ENCODE measurements at regions not wholly inside any gene's neighbourhood (a gene's known extent, or its start where the extent isn't known, plus 50 kb on each side); places are given as distances from the start of the nearest gene placed in this dataset.

- H3K27ac Mint-ChIP-seq, result no peak overlapping the region
- no peaks in the 10 kb centered on the region for H3K4me1 ChIP-seq
- no peaks in the 10 kb centered on the region for H3F3A ChIP-seq (ENCODE audit: low read depth)
- no peaks in the 10 kb centered on the region for H3K9me3 Mint-ChIP-seq
- no peak overlapping the region for H3K4me3 Mint-ChIP-seq
- DNase-seq (ENCODE audit: low spot score), result no peak
- H4K20me1 ChIP-seq (ENCODE audit: low read depth), result no peaks in the 10 kb centered on the region
- H3K9ac ChIP-seq, result no peak overlapping the region
- no peak overlapping the region for H3K4me3 ChIP-seq
- no peaks in the 10 kb centered on the region for H3K4me1 Mint-ChIP-seq
- no peaks in the 10 kb centered on the region for H3K27me3 Mint-ChIP-seq (ENCODE audit: insufficient read depth, low read depth)
- no peak overlapping the region for H3K4me2 ChIP-seq
- H3K36me3 Mint-ChIP-seq, result no peaks in the 10 kb centered on the region
- no peak for TF ChIP-seq EZH2 (IDR thresholded peaks at IDR 0.05)
- TF ChIP-seq, protein P1, sequence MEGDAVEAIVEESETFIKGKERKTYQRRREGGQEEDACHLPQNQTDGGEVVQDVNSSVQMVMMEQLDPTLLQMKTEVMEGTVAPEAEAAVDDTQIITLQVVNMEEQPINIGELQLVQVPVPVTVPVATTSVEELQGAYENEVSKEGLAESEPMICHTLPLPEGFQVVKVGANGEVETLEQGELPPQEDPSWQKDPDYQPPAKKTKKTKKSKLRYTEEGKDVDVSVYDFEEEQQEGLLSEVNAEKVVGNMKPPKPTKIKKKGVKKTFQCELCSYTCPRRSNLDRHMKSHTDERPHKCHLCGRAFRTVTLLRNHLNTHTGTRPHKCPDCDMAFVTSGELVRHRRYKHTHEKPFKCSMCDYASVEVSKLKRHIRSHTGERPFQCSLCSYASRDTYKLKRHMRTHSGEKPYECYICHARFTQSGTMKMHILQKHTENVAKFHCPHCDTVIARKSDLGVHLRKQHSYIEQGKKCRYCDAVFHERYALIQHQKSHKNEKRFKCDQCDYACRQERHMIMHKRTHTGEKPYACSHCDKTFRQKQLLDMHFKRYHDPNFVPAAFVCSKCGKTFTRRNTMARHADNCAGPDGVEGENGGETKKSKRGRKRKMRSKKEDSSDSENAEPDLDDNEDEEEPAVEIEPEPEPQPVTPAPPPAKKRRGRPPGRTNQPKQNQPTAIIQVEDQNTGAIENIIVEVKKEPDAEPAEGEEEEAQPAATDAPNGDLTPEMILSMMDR (IDR thresholded peaks at IDR 0.05), result no peak
- no peak for TF ChIP-seq EZH2phosphoT487 (IDR thresholded peaks at IDR 0.05)
- no peak overlapping the region for H3K27ac ChIP-seq
- no peaks in the 10 kb centered on the region for H3K9me3 ChIP-seq (ENCODE audit: low read depth)
- no peaks in the 10 kb centered on the region for H3K79me2 ChIP-seq (ENCODE audit: low read depth)
- H3K36me3 ChIP-seq, result no peaks in the 10 kb centered on the region
- H2AFZ ChIP-seq (replicated peaks), result no peak overlapping the region
- H3K27me3 ChIP-seq, result no peaks in the 10 kb centered on the region
These were observed 249.7 kb upstream of the HS3ST5 start for GRCh38 chr6:114592506-114592905.

DNA sequence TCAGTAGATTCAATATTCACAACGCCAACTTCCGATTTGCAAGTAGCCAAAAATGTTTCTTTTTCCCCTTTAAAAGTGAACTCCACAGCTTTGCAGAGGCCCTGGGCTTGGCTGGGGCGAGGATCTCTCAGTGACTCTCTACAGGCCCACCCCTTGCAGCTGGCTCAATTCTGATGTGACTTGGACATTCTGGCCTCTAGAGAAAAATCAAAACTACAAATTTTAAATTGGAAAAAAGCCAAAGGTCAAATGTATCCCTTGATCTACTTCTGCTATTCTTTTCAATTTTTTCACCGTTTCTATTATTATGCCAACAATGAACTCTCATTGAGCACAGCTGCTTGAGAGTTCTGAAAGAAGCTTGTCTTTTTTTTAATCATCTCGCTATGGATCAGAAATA, 245.9 kb upstream of the HS3ST5 start:
- no peak overlapping the region for H3K4me3 Mint-ChIP-seq

DNA sequence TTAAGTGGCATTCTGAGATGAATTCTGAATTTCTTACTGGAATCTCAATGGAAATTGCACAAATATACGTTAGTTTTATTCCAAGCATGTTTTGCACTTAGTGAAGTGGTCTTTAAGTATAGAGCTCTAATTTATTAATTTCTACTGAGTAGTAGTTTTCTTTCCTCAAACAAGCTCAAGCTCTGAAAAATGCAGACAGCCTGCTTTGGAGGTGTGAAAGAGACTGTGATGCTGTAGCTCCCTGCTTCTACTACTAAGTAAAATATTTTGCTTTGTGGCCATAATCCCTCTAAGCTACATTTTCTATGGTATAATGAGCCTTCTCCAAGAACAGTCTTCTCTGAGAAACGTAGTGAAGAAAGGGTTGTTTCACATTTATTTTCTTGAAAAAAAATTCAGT, 243.5 kb upstream of the HS3ST5 start:
- Histone ChIP-seq H3K9ac (no peak overlapping the region), H3K36me3 (no peaks in the 10 kb centered on the region), H3K79me2 (ENCODE audit: low read depth) (no peaks in the 10 kb centered on the region), H3K9me3 (ENCODE audit: low read depth) (peaks cover 13% of the 10 kb centered on the region), H3K4me3 (no peak overlapping the region), H3F3A (ENCODE audit: low read depth) (no peaks in the 10 kb centered on the region), H3K27ac (no peak overlapping the region), H3K27me3 (no peaks in the 10 kb centered on the region), H3K4me2 (no peak overlapping the region), H2AFZ (replicated peaks) (no peak overlapping the region), H4K20me1 (ENCODE audit: low read depth) (no peaks in the 10 kb centered on the region), H3K4me1 (no peaks in the 10 kb centered on the region)
- Mint-ChIP-seq H3K9me3 (peaks cover 7% of the 10 kb centered on the region), H3K27ac (no peak overlapping the region), H3K36me3 (no peaks in the 10 kb centered on the region), H3K4me1 (no peaks in the 10 kb centered on the region), H3K4me3 (no peak overlapping the region), H3K27me3 (ENCODE audit: insufficient read depth, low read depth) (no peaks in the 10 kb centered on the region)
- TF ChIP-seq, protein P1 (IDR thresholded peaks at IDR 0.05), result no peak
- TF ChIP-seq EZH2phosphoT487 (IDR thresholded peaks at IDR 0.05) (no peak), EZH2 (IDR thresholded peaks at IDR 0.05) (no peak)
- DNase-seq (ENCODE audit: low spot score), result no peak

More for the DNA sequence above, 245.9 kb upstream of the HS3ST5 start:
- H3K36me3 Mint-ChIP-seq, result no peaks in the 10 kb centered on the region
- no peak for DNase-seq (ENCODE audit: low spot score)
- H4K20me1 ChIP-seq (ENCODE audit: low read depth), result no peaks in the 10 kb centered on the region
- no peak overlapping the region for H3K9ac ChIP-seq
- no peaks in the 10 kb centered on the region for H3K27me3 Mint-ChIP-seq (ENCODE audit: insufficient read depth, low read depth)
- H3K27ac Mint-ChIP-seq, result no peak overlapping the region
- H3K9me3 Mint-ChIP-seq, result peaks cover 4% of the 10 kb centered on the region
- H3K4me1 Mint-ChIP-seq, result no peaks in the 10 kb centered on the region
- H2AFZ ChIP-seq (replicated peaks), result no peak overlapping the region
- H3K27me3 ChIP-seq, result no peaks in the 10 kb centered on the region
- TF ChIP-seq EZH2 (IDR thresholded peaks at IDR 0.05) (no peak), EZH2phosphoT487 (IDR thresholded peaks at IDR 0.05) (no peak)
- TF ChIP-seq, protein P1 (IDR thresholded peaks at IDR 0.05), result no peak
- peaks cover 13% of the 10 kb centered on the region for H3K9me3 ChIP-seq (ENCODE audit: low read depth)
- H3K4me1 ChIP-seq, result no peaks in the 10 kb centered on the region
- no peak overlapping the region for H3K4me3 ChIP-seq
- H3K79me2 ChIP-seq (ENCODE audit: low read depth), result no peaks in the 10 kb centered on the region
- H3K27ac ChIP-seq, result no peak overlapping the region
- no peaks in the 10 kb centered on the region for H3F3A ChIP-seq (ENCODE audit: low read depth)
- no peaks in the 10 kb centered on the region for H3K36me3 ChIP-seq
- no peak overlapping the region for H3K4me2 ChIP-seq

Measured in neural progenitor cell (in vitro differentiated cells).